ENCODE measurements at regions not wholly inside any gene's neighbourhood (a gene's known extent, or its start where the extent isn't known, plus 50 kb on each side); places are given as distances from the start of the nearest gene placed in this dataset.

DNA sequence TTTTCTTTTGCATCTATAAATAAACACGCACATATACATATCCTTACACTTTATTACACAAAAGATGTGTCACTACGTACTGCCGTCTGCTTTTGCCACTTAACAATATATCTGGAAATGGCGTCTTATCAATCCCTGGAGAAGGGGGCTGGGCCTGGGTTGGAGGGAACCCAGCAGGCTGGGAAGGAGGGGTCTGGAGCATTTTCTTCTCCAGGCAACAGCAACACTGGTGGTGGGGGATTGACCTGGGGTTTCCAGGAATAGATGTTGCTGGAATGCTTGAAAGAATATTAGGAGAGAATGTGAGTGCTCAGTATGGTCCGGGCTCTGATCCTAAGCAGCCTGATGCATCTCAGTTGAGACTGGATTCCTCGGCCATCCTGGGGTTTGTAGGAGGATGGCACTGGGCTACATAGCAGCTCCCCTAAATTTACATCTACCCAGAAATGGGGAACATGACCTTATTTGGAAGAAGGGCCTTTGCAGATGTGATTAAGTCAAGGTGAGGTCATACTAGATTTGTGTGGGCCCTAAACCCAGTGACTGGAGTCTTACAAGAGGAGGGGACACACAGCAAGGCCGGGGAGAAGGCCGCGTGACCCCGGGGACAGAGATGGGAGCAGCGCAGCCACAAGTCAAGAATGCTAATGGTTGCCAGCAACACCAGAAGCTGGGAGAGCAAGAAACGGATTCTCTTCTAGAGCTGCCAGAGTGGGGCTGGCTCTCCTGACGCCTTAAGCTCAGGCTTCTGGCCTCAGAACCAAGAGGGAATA is 98.6 kb downstream of the SIK1 start:
- TF ChIP-seq EP300 (IDR thresholded peaks at IDR 0.05) (no peak), POLR2A (IDR thresholded peaks at IDR 0.05) (no peak), POLR2AphosphoS5 (IDR thresholded peaks at IDR 0.05) (no peak)
- TF ChIP-seq, protein P1, sequence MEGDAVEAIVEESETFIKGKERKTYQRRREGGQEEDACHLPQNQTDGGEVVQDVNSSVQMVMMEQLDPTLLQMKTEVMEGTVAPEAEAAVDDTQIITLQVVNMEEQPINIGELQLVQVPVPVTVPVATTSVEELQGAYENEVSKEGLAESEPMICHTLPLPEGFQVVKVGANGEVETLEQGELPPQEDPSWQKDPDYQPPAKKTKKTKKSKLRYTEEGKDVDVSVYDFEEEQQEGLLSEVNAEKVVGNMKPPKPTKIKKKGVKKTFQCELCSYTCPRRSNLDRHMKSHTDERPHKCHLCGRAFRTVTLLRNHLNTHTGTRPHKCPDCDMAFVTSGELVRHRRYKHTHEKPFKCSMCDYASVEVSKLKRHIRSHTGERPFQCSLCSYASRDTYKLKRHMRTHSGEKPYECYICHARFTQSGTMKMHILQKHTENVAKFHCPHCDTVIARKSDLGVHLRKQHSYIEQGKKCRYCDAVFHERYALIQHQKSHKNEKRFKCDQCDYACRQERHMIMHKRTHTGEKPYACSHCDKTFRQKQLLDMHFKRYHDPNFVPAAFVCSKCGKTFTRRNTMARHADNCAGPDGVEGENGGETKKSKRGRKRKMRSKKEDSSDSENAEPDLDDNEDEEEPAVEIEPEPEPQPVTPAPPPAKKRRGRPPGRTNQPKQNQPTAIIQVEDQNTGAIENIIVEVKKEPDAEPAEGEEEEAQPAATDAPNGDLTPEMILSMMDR (IDR thresholded peaks at IDR 0.05): no peak
- H3K4me3 ChIP-seq: no peak overlapping the region
- H3K9me3 ChIP-seq: no peaks in the 10 kb centered on the region
- no peaks in the 10 kb centered on the region for H3K27me3 ChIP-seq
- WGBS: 90% methylated on average over 13 of the region's 13 CpGs
- DNase-seq (ENCODE audit: low spot score in 2 of 2): no peak
- H3K36me3 ChIP-seq: no peaks in the 10 kb centered on the region
- H3K27ac ChIP-seq: no peak overlapping the region
- peaks cover 16% of the 10 kb centered on the region for H3K4me1 ChIP-seq

DNA sequence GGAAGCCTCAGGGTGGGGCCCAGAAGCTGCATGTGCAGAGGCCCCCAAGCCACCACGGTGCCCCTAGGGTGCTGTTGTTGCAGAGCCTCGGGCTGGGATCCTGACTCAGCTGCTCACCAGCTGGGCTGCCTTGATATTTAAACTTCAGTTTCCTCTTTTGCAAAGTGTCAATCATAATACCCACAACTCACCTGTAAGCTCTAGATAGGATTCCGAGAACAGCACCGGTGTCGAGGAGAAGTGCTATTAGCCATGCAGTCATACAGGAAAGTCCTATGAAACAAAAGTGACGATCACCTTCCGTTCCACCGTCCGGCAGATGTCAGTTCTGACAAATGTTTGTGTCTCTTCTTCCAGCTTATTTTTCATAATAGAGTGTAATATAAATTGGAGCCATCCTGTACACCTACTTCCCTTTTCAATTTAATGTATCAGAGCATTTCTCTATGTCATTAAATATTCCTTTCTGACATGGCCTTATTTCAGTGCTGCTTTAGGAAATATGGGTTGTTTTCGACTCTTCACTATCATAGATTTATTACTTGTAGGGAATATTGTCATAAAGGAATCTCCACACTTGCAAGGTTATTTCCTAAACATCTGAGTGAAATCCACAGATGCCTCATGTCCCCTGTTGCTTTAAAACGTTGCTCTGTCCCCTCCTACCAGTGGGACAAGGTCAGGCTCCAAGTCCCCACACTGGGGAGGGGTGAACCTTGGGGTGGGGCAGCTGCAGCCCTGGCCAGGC is 100.8 kb downstream of the SIK1 start:
- no peak for DNase-seq (ENCODE audit: low spot score in 2 of 2)
- Histone ChIP-seq H3K36me3 (no peaks in the 10 kb centered on the region), H3K27ac (no peak overlapping the region), H3K27me3 (no peaks in the 10 kb centered on the region), H3K4me3 (no peak overlapping the region), H3K9me3 (no peaks in the 10 kb centered on the region), H3K4me1 (no peaks in the 10 kb centered on the region)
- no peak for TF ChIP-seq EP300 (IDR thresholded peaks at IDR 0.05)
- TF ChIP-seq POLR2AphosphoS5 (IDR thresholded peaks at IDR 0.05): no peak
- WGBS: 81% methylated on average over 11 of the region's 11 CpGs

DNA sequence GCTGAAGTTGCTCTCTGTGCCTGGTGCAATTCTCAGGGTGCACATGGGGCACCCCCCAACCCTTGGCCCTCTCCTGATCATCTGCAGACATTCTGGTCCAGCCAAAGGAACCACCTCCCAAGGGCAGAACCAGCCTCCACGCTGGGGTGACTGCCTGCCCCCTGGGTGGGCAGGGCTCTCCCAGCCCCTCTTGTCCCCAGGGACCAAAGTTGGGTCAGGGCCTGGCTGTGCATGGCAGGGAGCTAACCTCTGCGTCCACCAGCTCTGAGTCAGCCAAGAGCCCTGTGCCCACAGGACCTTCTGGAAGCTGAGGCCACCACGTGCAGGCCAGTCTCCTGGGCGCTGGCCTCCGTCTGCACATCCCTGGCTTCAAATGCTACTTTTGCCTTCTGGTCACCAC is 101.9 kb downstream of the SIK1 start:
- WGBS: 90% methylated on average over 2 of the region's 5 CpGs

DNA sequence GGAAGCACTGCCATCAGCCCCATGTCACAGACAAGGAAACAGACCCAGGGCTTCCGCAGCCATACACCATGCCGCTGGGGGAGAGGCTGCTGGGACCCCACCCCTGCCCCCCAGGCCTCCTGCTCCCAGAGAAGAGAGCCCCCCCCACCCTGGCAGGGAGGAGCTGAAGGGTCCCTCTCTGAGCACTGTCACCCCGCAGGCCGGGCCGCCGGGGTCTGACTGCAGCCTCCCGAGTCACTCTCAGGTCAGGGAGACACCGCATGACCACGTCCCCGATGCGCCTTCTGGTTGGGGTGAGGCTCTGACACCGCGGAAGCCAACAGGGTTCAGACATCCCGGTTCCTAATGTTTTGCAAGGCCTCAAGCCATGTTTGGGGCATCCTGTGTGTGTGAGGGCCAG is 102.3 kb downstream of the SIK1 start:
- TF ChIP-seq POLR2A (IDR thresholded peaks at IDR 0.05): no peak
- TF ChIP-seq, protein P1 (IDR thresholded peaks at IDR 0.05): no peak
- TF ChIP-seq EP300 (IDR thresholded peaks at IDR 0.05): no peak
- Histone ChIP-seq H3K36me3 (no peaks in the 10 kb centered on the region), H3K27me3 (no peaks in the 10 kb centered on the region), H3K27ac (no peak overlapping the region), H3K4me3 (no peak overlapping the region), H3K9me3 (no peaks in the 10 kb centered on the region), H3K4me1 (peaks cover 14% of the 10 kb centered on the region)
- DNase-seq (ENCODE audit: low spot score in 2 of 2): no peak
- 93% methylated on average over 9 of the region's 14 CpGs for WGBS

More for the DNA sequence above, 101.9 kb downstream of the SIK1 start:
- Histone ChIP-seq H3K36me3 (no peaks in the 10 kb centered on the region), H3K4me3 (no peak overlapping the region), H3K4me1 (peaks cover 10% of the 10 kb centered on the region), H3K27ac (no peak overlapping the region), H3K9me3 (no peaks in the 10 kb centered on the region), H3K27me3 (no peaks in the 10 kb centered on the region)
- no peak for DNase-seq (ENCODE audit: low spot score in 2 of 2)
- TF ChIP-seq, protein P1 (IDR thresholded peaks at IDR 0.05): no peak
- TF ChIP-seq EP300 (IDR thresholded peaks at IDR 0.05): no peak
- no peak for TF ChIP-seq POLR2A (IDR thresholded peaks at IDR 0.05)
- no peak for TF ChIP-seq POLR2AphosphoS5 (IDR thresholded peaks at IDR 0.05)

DNA sequence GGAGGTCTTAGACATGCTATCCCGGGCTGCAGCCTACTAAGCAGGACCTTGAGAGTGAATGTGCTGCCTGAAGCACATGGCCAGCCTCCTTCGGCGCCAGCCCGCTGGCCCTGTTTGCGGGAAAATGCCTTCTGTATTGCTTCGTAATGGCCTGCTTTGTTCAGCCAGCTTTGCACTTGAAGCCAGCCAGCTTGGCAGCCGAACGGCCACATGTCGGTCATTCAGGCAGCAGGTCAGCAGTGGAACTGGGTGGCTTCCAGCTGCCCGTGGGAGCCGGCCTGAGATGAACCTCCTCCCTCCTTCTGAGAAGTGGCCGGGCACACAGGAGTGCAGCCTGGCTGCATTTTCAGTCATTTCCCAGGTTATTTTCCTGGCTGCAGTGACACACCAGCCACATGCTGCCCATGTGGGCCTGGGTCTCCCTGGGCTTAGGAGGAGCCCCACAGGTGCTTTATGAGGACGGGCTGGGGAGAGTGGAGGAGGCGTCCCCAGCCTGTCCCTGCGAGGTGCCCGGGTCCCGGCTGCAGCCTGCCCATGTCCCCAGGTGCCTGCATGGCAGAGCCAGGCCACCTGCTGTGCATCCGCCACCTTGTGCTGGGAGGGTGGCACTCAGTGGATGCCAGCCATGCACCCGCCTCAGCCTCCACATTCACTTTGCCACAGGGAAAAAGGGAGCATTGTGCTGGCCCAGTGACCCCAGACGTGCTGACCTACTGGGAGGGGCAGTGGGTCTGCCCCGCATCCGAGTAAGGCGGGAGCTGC is 103.5 kb downstream of the SIK1 start:
- WGBS: 71% methylated on average over 17 of the region's 23 CpGs
- H3K4me3 ChIP-seq: no peak overlapping the region
- no peaks in the 10 kb centered on the region for H3K36me3 ChIP-seq
- H3K4me1 ChIP-seq: peaks cover 25% of the 10 kb centered on the region
- no peaks in the 10 kb centered on the region for H3K9me3 ChIP-seq
- no peaks in the 10 kb centered on the region for H3K27me3 ChIP-seq
- no peak for DNase-seq (ENCODE audit: low spot score in 2 of 2)
- no peak overlapping the region for H3K27ac ChIP-seq
- no peak for TF ChIP-seq POLR2A (IDR thresholded peaks at IDR 0.05)
- no peak for TF ChIP-seq EP300 (IDR thresholded peaks at IDR 0.05)
- TF ChIP-seq POLR2AphosphoS5 (IDR thresholded peaks at IDR 0.05): no peak
- TF ChIP-seq, protein P1 (IDR thresholded peaks at IDR 0.05): no peak
